ENCODE measurements at regions not wholly inside any gene's neighbourhood (a gene's known extent, or its start where the extent isn't known, plus 50 kb on each side); places are given as distances from the start of the nearest gene placed in this dataset.

DNA sequence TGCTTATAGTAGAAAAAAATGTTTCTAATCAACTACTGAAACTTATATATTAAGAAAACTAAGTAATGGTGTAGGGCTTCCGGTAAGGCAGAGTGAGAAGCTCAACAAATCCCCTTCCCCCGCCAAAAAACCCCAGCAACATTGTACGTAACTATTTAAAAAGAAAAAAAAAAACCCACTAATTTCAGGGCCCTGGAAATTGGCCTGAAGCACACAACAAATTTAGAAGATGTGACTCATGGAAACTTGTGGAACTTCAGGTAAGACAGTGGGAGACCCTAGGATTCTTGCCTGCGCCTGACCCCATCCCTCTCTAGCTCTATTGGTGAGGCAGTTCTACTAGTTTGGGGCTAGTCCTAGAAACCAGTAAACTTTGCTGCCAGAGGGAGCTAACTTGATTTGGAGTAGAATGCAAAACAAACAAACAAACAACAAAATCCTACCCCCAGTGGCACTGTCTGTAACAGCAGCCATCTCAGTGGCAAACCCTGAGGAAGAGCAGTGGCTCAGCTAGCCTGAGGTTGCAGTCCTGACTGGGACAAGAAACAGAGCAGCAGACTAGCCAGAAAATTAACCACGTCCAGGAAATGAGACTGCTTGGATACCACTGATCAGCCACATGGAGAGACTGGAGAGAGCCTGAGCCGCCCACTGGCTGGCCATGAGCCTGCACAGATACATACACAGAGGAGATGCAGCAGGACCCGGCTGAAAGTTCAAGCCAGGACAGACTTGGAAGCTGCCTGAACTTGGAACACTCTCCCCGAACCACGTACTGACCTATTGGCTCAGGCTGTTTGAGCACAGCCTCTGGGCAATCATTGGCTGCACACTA, 135.1 kb downstream of the TBXT start:
- TF ChIP-seq ZNF512 (CRISPR knock-in tag; IDR thresholded peaks at IDR 0.05; ENCODE audit: borderline replicate concordance): no peak
- TF ChIP-seq CTCF (IDR thresholded peaks at IDR 0.05): no peak; the same call in none of the 2 replicates
- TF ChIP-seq MLX (CRISPR knock-in tag; IDR thresholded peaks at IDR 0.05): no peak
- TF ChIP-seq, protein P1, sequence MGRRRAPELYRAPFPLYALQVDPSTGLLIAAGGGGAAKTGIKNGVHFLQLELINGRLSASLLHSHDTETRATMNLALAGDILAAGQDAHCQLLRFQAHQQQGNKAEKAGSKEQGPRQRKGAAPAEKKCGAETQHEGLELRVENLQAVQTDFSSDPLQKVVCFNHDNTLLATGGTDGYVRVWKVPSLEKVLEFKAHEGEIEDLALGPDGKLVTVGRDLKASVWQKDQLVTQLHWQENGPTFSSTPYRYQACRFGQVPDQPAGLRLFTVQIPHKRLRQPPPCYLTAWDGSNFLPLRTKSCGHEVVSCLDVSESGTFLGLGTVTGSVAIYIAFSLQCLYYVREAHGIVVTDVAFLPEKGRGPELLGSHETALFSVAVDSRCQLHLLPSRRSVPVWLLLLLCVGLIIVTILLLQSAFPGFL (CRISPR knock-in tag; IDR thresholded peaks at IDR 0.05; ENCODE audit: borderline replicate concordance): no peak
- no peak for TF ChIP-seq SP1 (CRISPR knock-in tag; conservative IDR thresholded peaks at IDR 0.05)
- TF ChIP-seq ZNF121 (CRISPR knock-in tag; IDR thresholded peaks at IDR 0.05): no peak
- no peak for TF ChIP-seq SMAD3 (CRISPR knock-in tag; IDR thresholded peaks at IDR 0.05; ENCODE audit: borderline replicate concordance)
- no peak for TF ChIP-seq MYBL2 (CRISPR knock-in tag; IDR thresholded peaks at IDR 0.05)
- no peak for TF ChIP-seq ATF1 (CRISPR knock-in tag; IDR thresholded peaks at IDR 0.05)
- TF ChIP-seq, protein P2, sequence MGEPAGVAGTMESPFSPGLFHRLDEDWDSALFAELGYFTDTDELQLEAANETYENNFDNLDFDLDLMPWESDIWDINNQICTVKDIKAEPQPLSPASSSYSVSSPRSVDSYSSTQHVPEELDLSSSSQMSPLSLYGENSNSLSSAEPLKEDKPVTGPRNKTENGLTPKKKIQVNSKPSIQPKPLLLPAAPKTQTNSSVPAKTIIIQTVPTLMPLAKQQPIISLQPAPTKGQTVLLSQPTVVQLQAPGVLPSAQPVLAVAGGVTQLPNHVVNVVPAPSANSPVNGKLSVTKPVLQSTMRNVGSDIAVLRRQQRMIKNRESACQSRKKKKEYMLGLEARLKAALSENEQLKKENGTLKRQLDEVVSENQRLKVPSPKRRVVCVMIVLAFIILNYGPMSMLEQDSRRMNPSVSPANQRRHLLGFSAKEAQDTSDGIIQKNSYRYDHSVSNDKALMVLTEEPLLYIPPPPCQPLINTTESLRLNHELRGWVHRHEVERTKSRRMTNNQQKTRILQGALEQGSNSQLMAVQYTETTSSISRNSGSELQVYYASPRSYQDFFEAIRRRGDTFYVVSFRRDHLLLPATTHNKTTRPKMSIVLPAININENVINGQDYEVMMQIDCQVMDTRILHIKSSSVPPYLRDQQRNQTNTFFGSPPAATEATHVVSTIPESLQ (CRISPR knock-in tag; IDR thresholded peaks at IDR 0.05): no peak
- no peak for TF ChIP-seq GRHL2 (CRISPR knock-in tag; IDR thresholded peaks at IDR 0.05; ENCODE audit: insufficient replicate concordance, severe bottlenecking)
- TF ChIP-seq, protein P3, sequence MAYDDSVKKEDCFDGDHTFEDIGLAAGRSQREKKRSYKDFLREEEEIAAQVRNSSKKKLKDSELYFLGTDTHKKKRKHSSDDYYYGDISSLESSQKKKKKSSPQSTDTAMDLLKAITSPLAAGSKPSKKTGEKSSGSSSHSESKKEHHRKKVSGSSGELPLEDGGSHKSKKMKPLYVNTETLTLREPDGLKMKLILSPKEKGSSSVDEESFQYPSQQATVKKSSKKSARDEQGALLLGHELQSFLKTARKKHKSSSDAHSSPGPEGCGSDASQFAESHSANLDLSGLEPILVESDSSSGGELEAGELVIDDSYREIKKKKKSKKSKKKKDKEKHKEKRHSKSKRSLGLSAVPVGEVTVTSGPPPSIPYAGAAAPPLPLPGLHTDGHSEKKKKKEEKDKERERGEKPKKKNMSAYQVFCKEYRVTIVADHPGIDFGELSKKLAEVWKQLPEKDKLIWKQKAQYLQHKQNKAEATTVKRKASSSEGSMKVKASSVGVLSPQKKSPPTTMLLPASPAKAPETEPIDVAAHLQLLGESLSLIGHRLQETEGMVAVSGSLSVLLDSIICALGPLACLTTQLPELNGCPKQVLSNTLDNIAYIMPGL (CRISPR knock-in tag; IDR thresholded peaks at IDR 0.05): no peak
- TF ChIP-seq CBFB (CRISPR knock-in tag; IDR thresholded peaks at IDR 0.05; ENCODE audit: low read depth): no peak
- no peak for TF ChIP-seq EMX1 (CRISPR knock-in tag; IDR thresholded peaks at IDR 0.05)
